GM12874 (cell line): ENCODE measurements at regions not wholly inside any gene's neighbourhood (a gene's known extent, or its start where the extent isn't known, plus 50 kb on each side); places are given as distances from the start of the nearest gene placed in this dataset.

Experiments used
- CTCF ChIP-seq: IDR thresholded peaks from 2 replicates; pipeline ENCODE4 v1.5.1; 2011; ENCODE audit warnings: low read depth, mild to moderate bottlenecking, control low read depth, low read length, moderate library complexity; ENCODE audit not compliant: insufficient read depth

- TF ChIP-seq CTCF = no peak
These were observed 445.2 kb upstream of the ATP2B1 start for GRCh38 chr12:90153827-90154226.

DNA sequence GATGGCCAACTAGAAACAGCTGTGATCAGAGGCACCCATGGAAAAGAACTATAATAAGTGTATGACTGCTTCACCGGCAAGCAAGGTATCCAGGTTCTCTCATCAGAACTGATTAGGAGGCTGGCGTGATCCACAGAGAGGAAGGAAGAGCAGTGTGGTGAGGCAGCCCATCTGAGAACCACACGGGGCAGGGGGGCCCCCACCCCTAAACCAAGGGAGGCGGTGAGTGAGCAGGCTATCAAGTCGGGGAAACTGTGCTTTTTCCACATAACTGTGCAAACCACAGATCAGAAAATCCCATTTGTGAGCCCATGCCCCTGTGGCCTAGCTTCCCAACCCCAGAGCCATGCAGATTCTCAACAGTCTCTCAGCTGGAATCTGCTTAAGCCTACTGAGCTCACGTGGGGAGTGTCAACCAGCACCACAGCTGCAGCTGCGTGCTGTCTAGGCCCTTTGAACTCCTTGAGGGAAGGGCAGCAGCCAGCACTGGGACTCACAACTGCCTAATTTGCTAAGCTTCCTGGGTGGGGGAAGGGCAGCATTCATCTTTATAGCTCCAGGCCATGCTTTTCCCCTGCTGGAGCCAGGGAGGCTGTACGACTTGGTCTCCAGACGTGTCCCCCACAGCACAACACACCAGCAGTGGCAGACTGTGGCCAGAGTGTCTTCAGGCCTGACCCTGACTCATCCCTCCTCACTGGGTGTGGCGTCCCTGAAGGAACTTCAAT, 444.4 kb upstream of the ATP2B1 start:
- no peak for TF ChIP-seq CTCF

- no peak for TF ChIP-seq CTCF
These were observed 442.9 kb upstream of the ATP2B1 start for GRCh38 chr12:90151491-90152015.

DNA sequence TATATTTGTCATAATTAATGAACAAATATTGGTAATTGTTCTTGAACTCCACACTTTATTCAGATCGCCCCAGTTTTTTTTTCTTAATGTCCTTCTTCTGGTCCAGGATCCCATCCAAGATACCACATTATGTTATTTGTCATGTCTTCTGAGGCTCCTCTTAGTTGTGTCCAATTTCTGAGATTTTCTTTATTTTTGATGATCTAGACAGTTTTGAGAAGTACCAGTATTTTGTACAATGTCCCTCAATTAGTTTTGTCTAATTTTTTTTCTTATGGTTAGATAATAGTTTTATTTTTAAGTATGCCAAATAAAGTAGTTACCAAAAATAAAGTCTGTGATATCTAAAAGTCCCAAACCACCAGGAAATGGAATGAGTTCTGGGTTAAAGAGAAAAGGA, 440.8 kb upstream of the ATP2B1 start:
- TF ChIP-seq CTCF = no peak

DNA sequence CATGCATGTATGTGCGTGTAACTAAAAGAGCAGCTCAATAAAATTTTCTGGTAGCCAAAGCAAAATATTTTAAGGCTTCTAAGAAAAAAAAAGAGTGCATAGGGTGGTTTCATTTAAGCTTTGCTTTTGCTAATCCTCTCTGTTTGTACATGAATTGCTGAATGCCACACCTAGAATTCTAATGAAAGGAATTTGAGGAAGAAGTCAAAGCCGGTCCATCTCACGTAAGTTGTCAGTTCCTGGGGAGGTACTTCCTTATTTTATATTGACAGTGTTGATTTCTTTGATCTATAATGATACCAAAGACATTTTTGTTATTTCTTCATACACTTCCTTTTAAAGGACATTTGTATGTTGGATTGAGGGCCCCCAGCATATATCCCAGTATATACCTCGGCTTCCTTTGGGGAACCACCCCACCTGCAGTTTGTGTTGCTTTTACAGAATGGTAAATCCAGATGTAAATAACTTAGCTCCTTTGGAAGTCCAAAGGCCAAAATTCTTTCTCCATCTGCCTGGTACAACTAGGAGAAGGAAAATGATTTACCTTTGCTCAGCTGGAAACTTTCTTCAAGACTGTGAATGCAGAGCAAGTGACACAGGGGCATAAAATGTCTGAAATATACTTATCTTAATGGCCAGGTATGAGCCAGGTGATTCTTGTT, 420.9 kb upstream of the ATP2B1 start:
- no peak for TF ChIP-seq CTCF

DNA sequence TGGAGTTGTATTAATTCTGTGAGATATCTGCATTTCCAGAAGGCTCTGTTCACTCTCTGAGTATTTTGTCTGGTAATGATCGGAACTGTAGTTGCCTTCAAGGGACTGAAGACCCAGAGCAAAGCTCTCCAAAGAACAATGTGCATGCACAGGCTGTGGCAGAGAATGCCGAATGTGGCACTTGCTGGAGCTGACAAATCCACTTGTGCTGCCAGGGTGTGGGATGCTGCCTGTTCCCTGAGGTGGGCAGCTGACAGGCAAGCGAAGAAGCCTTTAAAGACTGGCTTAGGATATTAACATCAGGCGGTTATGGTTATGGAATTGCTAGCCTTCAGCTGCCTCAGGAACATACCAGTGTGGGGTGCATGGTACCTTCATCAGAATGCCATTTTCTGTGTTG, 419.9 kb upstream of the ATP2B1 start:
- TF ChIP-seq CTCF = no peak

DNA sequence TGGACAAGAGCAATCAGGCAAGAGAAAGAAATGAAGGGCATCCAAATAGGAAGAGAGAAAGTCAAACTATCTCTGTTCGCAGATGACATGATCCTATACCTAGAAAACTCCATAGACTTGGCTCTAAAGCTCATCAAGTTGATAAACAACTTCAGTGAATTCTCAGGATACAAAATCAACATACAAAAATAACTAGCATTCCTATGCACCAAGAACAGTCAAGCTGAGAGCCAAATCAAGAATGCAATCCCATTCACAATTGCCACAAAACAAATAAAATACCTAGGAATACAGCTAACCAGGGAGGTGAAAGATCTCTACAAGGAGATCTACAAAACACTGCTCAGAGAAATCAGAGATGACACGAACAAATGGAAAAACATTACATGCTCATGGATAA, 417.5 kb upstream of the ATP2B1 start:
- TF ChIP-seq CTCF = no peak
